ENCODE measurements at regions not wholly inside any gene's neighbourhood (a gene's known extent, or its start where the extent isn't known, plus 50 kb on each side); places are given as distances from the start of the nearest gene placed in this dataset.

DNA sequence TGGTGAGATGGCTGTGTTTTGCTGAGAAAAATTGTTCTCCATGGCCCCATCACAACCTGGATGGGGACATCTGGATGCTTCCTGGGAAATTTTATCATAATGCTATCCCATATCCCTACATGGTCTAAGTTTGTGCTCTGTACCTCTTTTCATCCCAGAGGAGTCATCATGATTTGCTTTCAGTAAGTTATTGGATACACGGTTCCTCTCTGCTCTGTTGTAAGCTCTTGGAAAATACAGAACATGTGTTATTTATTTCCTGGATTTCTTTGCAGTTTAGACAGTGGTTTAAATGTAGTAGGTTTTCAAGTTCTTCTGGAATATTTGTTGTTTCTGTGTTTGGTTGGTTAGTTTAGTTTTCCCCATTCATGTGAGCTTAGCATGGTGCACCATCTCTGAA is 129.2 kb upstream of the ECI2 start:
- TF ChIP-seq, protein P1, sequence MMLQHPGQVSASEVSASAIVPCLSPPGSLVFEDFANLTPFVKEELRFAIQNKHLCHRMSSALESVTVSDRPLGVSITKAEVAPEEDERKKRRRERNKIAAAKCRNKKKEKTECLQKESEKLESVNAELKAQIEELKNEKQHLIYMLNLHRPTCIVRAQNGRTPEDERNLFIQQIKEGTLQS (IDR thresholded peaks at IDR 0.05): no peak
- TF ChIP-seq, protein P1 (CRISPR knock-in tag; conservative IDR thresholded peaks at IDR 0.05): no peak
- TF ChIP-seq, protein P2, sequence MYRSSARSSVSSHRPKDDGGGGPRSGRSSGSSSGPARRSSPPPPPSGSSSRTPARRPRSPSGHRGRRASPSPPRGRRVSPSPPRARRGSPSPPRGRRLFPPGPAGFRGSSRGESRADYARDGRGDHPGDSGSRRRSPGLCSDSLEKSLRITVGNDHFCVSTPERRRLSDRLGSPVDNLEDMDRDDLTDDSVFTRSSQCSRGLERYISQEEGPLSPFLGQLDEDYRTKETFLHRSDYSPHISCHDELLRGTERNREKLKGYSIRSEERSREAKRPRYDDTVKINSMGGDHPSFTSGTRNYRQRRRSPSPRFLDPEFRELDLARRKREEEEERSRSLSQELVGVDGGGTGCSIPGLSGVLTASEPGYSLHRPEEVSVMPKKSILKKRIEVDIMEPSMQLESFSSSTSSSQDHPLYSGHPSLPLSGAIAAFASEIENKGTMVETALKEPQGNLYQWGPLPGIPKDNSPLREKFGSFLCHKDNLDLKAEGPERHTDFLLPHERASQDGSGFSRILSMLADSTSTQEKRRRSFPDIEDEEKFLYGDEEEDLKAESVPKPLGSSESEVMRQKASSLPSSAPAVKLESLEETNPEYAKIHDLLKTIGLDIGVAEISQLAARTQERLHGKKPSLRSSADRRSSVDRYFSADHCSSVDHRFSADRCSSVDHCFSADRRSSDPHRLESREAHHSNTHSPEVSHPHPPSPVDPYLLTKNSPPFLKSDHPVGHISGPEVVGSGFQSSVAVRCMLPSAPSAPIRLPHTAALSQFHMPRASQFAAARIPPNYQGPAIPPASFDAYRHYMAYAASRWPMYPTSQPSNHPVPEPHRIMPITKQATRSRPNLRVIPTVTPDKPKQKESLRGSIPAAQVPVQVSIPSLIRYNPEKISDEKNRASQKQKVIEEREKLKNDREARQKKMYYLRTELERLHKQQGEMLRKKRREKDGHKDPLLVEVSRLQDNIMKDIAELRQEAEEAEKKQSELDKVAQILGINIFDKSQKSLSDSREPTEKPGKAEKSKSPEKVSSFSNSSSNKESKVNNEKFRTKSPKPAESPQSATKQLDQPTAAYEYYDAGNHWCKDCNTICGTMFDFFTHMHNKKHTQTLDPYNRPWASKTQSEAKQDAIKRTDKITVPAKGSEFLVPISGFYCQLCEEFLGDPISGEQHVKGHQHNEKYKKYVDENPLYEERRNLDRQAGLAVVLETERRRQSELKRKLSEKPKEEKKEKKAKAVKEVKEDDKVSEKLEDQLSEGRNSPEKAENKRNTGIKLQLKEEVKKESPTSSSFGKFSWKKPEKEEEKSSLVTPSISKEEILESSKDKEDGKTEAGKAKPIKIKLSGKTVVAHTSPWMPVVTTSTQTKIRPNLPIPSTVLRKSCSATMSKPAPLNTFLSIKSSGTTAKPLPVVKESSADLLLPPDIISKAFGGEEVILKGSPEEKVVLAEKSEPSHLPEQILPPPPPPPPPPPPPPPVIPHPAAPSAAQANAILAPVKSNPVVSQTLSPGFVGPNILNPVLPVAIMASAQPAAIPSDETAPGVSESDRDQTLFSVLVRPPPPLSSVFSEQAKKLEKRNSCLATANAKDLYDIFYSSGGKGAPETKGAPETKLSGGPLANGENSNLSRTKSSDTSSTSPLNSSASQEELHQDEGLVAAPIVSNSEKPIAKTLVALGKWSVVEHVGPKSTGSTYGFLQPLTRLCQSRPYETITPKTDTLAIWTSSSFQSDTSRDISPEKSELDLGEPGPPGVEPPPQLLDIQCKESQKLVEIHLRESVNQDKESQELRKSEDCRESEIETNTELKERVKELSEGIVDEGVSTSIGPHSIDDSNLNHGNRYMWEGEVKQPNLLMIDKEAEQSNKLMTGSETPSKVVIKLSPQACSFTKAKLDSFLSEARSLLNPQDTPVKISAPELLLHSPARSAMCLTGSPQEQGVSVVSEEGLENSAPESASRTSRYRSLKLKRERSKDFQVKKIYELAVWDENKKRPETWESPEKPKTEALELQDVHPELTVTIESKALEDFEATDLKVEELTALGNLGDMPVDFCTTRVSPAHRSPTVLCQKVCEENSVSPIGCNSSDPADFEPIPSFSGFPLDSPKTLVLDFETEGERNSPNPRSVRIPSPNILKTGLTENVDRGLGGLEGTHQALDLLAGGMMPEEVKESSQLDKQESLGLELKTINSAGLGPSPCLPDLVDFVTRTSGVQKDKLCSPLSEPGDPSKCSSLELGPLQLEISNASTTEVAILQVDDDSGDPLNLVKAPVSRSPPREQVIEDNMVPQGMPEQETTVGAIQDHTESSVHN (IDR thresholded peaks at IDR 0.05; ENCODE audit: borderline replicate concordance in 1 of 2, low read depth in 1 of 2): no peak
- TF ChIP-seq, protein P3, sequence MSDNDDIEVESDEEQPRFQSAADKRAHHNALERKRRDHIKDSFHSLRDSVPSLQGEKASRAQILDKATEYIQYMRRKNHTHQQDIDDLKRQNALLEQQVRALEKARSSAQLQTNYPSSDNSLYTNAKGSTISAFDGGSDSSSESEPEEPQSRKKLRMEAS (CRISPR knock-in tag; IDR thresholded peaks at IDR 0.05): no peak
- TF ChIP-seq POLR2AphosphoS5 (IDR thresholded peaks at IDR 0.05; ENCODE audit: control insufficient read depth, insufficient read depth, low read depth, low read length) (no peak), CHD1 (IDR thresholded peaks at IDR 0.05; ENCODE audit: low read length) (no peak), SRSF9 (IDR thresholded peaks at IDR 0.05; ENCODE audit: borderline replicate concordance, low read depth, low read length) (no peak)
- TF ChIP-seq, protein P4, sequence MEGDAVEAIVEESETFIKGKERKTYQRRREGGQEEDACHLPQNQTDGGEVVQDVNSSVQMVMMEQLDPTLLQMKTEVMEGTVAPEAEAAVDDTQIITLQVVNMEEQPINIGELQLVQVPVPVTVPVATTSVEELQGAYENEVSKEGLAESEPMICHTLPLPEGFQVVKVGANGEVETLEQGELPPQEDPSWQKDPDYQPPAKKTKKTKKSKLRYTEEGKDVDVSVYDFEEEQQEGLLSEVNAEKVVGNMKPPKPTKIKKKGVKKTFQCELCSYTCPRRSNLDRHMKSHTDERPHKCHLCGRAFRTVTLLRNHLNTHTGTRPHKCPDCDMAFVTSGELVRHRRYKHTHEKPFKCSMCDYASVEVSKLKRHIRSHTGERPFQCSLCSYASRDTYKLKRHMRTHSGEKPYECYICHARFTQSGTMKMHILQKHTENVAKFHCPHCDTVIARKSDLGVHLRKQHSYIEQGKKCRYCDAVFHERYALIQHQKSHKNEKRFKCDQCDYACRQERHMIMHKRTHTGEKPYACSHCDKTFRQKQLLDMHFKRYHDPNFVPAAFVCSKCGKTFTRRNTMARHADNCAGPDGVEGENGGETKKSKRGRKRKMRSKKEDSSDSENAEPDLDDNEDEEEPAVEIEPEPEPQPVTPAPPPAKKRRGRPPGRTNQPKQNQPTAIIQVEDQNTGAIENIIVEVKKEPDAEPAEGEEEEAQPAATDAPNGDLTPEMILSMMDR (IDR thresholded peaks at IDR 0.05 in 2 of 3, conservative IDR thresholded peaks at IDR 0.05 in 1 of 3; ENCODE audit: insufficient read depth in 2 of 3, low read depth in 1 of 3, low read length in 3 of 3): no peak

All from K562 (cell line).